ENCODE measurements at regions not wholly inside any gene's neighbourhood (a gene's known extent, or its start where the extent isn't known, plus 50 kb on each side); places are given as distances from the start of the nearest gene placed in this dataset.
"Not testable (repeated sequence)": the region's sequence is repeated elsewhere in the genome, so short reads cannot be mapped to it uniquely, and the experiment has no call there.

DNA sequence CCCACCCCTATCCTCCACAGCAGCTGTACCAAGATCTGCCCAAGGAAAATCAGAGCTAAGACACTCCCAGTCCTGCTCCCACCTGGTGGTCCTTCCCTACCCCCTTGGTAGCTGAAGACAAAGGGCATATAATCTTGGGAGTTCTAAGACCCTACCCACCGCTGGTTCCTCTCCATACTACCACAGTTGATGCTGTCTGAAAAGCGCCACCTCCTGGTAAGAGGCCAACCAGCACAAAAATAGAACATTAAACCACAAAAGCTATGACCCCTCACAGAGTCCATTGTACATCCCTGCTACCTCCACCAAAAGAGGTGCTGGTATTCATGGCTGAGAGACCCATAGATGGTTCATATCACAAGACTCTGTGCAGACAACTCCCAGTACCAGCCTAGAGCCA, 161.5 kb upstream of the ARHGAP42 start:
- DNase-seq = no peak
- H3K27me3 ChIP-seq (ENCODE audit: control insufficient read depth, insufficient read depth, low read length) = no peaks in the 10 kb centered on the region
- no peaks in the 10 kb centered on the region for H3K4me1 ChIP-seq (ENCODE audit: control insufficient read depth in 2 of 3, insufficient read depth in 2 of 3, low read depth in 1 of 3, low read length in 3 of 3)
- intact Hi-C loops (cut with DNase I) = no loop called here
- H3K9ac ChIP-seq (ENCODE audit: low read length in 3 of 3) = no peak overlapping the region
- H3K9me3 ChIP-seq (ENCODE audit: control insufficient read depth in 2 of 3, insufficient read depth in 1 of 3, low read length in 3 of 3) = peaks cover 0 to 15% (median 3%) of the 10 kb centered on the region in 3 donors
- TF ChIP-seq, protein P1, sequence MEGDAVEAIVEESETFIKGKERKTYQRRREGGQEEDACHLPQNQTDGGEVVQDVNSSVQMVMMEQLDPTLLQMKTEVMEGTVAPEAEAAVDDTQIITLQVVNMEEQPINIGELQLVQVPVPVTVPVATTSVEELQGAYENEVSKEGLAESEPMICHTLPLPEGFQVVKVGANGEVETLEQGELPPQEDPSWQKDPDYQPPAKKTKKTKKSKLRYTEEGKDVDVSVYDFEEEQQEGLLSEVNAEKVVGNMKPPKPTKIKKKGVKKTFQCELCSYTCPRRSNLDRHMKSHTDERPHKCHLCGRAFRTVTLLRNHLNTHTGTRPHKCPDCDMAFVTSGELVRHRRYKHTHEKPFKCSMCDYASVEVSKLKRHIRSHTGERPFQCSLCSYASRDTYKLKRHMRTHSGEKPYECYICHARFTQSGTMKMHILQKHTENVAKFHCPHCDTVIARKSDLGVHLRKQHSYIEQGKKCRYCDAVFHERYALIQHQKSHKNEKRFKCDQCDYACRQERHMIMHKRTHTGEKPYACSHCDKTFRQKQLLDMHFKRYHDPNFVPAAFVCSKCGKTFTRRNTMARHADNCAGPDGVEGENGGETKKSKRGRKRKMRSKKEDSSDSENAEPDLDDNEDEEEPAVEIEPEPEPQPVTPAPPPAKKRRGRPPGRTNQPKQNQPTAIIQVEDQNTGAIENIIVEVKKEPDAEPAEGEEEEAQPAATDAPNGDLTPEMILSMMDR (IDR thresholded peaks at IDR 0.05; ENCODE audit: borderline replicate concordance, extremely low read depth, insufficient read depth) = no peak
- FAIRE-seq = no peak
- no peak overlapping the region for H3K27ac ChIP-seq (ENCODE audit: low read depth in 2 of 2, low read length in 2 of 2)
- H3K36me3 ChIP-seq (ENCODE audit: control insufficient read depth in 2 of 3, insufficient read depth in 3 of 3, low read length in 3 of 3) = no peaks in the 10 kb centered on the region
- no peak overlapping the region for H3K4me3 ChIP-seq (ENCODE audit: low read length in 3 of 3)

DNA sequence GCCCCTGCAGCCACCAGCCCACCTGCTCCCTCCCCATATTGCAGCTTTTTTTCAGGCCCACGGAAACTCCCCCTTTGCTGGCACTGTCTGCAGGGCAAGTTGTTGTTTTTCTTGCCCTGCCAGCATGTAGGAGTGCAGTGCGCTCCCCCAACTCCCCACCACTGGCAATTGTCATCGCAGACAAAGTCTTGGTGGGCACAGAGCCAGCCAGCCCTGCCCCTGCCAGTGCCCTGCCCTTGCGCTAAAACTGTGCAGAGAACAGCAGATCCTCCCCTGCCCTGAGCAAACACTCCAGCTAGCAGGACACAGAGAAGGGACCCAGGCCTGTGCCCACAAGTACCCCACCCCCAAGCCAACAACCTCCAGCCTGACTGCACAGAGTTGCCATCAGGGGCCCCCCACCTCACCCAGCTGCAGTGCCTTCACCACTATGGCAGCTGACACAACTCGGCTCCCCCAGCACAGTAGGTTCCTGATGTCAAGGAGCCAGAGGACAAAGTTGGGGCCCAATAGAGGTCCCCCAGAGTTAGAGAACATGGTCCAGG, 158.1 kb upstream of the ARHGAP42 start:
- DNase-seq (no peak), FAIRE-seq (no peak)
- Histone ChIP-seq H3K27me3 (ENCODE audit: control insufficient read depth, insufficient read depth, low read length) (no peaks in the 10 kb centered on the region), H3K9ac (ENCODE audit: low read length in 3 of 3) (no peak overlapping the region), H3K9me3 (ENCODE audit: control insufficient read depth in 2 of 3, insufficient read depth in 1 of 3, low read length in 3 of 3) (peaks cover 0 to 6% (median 3%) of the 10 kb centered on the region in 3 donors), H3K27ac (ENCODE audit: low read depth in 2 of 2, low read length in 2 of 2) (no peak overlapping the region), H3K36me3 (ENCODE audit: control insufficient read depth in 2 of 3, insufficient read depth in 3 of 3, low read length in 3 of 3) (no peaks in the 10 kb centered on the region), H3K4me3 (ENCODE audit: low read length in 3 of 3) (no peak overlapping the region), H3K4me1 (ENCODE audit: control insufficient read depth in 2 of 3, insufficient read depth in 2 of 3, low read depth in 1 of 3, low read length in 3 of 3) (no peaks in the 10 kb centered on the region)
- TF ChIP-seq, protein P1 (IDR thresholded peaks at IDR 0.05; ENCODE audit: borderline replicate concordance, extremely low read depth, insufficient read depth) = no peak
- intact Hi-C loops (cut with DNase I) = no loop called here

DNA sequence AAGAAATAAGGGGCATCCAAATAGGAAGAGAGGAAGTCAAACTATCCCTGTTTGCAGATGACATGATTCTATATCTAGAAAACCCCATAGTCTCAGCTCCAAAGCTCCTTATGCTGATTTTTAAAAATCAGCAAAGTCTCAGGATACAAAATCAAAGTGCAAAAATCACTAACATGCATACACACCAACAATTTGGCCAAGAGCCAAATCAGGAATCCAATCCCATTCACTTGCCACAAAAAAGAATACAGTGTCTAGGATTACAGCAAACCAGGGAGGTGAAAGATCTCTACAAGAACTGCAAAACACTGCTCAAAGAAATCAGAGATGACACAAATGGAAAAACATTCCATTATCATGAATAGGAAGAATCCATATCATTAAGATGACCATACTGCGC, 155.8 kb upstream of the ARHGAP42 start:
- H3K36me3 ChIP-seq (ENCODE audit: control insufficient read depth in 2 of 3, insufficient read depth in 3 of 3, low read length in 3 of 3); FAIRE-seq; intact Hi-C loops (cut with DNase I); H3K4me3 ChIP-seq (ENCODE audit: low read length in 3 of 3); H3K27me3 ChIP-seq (ENCODE audit: control insufficient read depth, insufficient read depth, low read length); H3K27ac ChIP-seq (ENCODE audit: low read depth in 2 of 2, low read length in 2 of 2); DNase-seq; H3K4me1 ChIP-seq (ENCODE audit: control insufficient read depth in 2 of 3, insufficient read depth in 2 of 3, low read depth in 1 of 3, low read length in 3 of 3); H3K9ac ChIP-seq (ENCODE audit: low read length in 3 of 3); H3K9me3 ChIP-seq (ENCODE audit: control insufficient read depth in 2 of 3, insufficient read depth in 1 of 3, low read length in 3 of 3): not testable (repeated sequence)

DNA sequence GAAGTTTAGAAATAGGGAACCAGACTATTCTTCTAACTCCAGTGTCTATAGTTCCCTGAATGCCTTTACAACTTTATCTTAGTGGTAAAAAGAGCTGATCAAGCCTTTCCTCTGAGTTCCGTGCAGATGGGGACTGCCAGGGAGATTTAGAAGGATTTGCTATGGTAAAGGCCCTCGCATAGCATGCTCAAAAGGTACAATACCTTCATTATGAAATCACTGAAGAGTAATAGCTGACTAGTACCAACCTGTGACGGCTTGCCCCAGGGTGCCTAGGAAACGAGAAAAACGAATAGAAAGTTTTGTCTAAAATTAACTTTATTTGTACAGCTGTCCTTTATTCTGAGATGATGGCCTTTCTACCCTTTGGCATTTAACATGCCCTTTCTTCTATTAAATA, 150.1 kb upstream of the ARHGAP42 start:
- Histone ChIP-seq H3K4me1 (ENCODE audit: control insufficient read depth in 2 of 3, insufficient read depth in 2 of 3, low read depth in 1 of 3, low read length in 3 of 3) (no peaks in the 10 kb centered on the region), H3K9ac (ENCODE audit: low read length in 3 of 3) (no peak overlapping the region), H3K27me3 (ENCODE audit: control insufficient read depth, insufficient read depth, low read length) (no peaks in the 10 kb centered on the region), H3K9me3 (ENCODE audit: control insufficient read depth in 2 of 3, insufficient read depth in 1 of 3, low read length in 3 of 3) (no peaks in the 10 kb centered on the region), H3K27ac (ENCODE audit: low read depth in 2 of 2, low read length in 2 of 2) (no peak overlapping the region), H3K36me3 (ENCODE audit: control insufficient read depth in 2 of 3, insufficient read depth in 3 of 3, low read length in 3 of 3) (no peaks in the 10 kb centered on the region), H3K4me3 (ENCODE audit: low read length in 3 of 3) (no peak overlapping the region)
- intact Hi-C loops (cut with DNase I) = no loop called here
- TF ChIP-seq, protein P1 (IDR thresholded peaks at IDR 0.05; ENCODE audit: borderline replicate concordance, extremely low read depth, insufficient read depth) = no peak
- DNase-seq (no peak), FAIRE-seq (no peak)
